CD4-positive, alpha-beta T cell (primary cell): ENCODE measurements at regions not wholly inside any gene's neighbourhood (a gene's known extent, or its start where the extent isn't known, plus 50 kb on each side); places are given as distances from the start of the nearest gene placed in this dataset.

Experiments
- ATAC-seq: fragments of 200-7000 bp; cut with Tn5 transposase; one replicate; pipeline ENCODE4 v1.10.0; 2022; ENCODE audit warnings: mild to moderate bottlenecking; ENCODE audit not compliant: poor library complexity
- CTCF ChIA-PET: fragments of 350-600 bp; sonication (Branson Sonifier 250); formaldehyde crosslinking; loops from one replicate; lab custom pipeline; 2021; ENCODE audit warnings: antibody characterized with exemption, inconsistent platforms; lab: Charles Lee
- POLR2A ChIA-PET: fragments of 350-600 bp; sonication (Branson Sonifier 250); formaldehyde crosslinking; loops from one replicate; lab custom pipeline; 2021; ENCODE audit warnings: antibody characterized with exemption, inconsistent platforms; lab: Charles Lee
- DNase-seq, 14 experiments: peaks; one replicate each; pipeline ENCODE4 v3.0.0-alpha.2; 2013 to 2020; ENCODE audit warnings: mixed read lengths in 2 of 14
- H3K27ac ChIP-seq, 2 donors: one replicate each; pipeline versions ENCODE4 v1.5.1 to v1.7.0; 2013; ENCODE audit warnings: low read length in 2 of 2, low read depth in 1 of 2, mild to moderate bottlenecking in 1 of 2
- H3K27me3 ChIP-seq, 2 experiments: 1 replicate in 1 of 2; 2 replicates in 1 of 2; pipeline versions ENCODE4 v1.6.1 to v1.7.0; 2013; ENCODE audit warnings: low read length in 2 of 2, control low read depth in 1 of 2, mild to moderate bottlenecking in 1 of 2, moderate library complexity in 1 of 2; ENCODE audit not compliant: insufficient read depth in 2 of 2, control insufficient read depth in 1 of 2
- H3K36me3 ChIP-seq: one replicate; pipeline ENCODE4 v1.6.1; 2013; ENCODE audit warnings: low read length, control low read depth; ENCODE audit not compliant: insufficient read depth
- H3K4me1 ChIP-seq: one replicate; pipeline ENCODE4 v1.6.1; 2013; ENCODE audit warnings: low read length, control low read depth; ENCODE audit not compliant: insufficient read depth
- H3K4me3 ChIP-seq: one replicate; pipeline ENCODE4 v1.5.1; 2013; ENCODE audit warnings: mild to moderate bottlenecking, low read length, moderate library complexity
- H3K9me3 ChIP-seq, 2 experiments: 1 replicate in 1 of 2; 2 replicates in 1 of 2; pipeline versions ENCODE4 v1.6.1 to v1.7.0; 2013; ENCODE audit warnings: low read length in 2 of 2, mild to moderate bottlenecking in 2 of 2, control low read depth in 1 of 2, moderate library complexity in 1 of 2; ENCODE audit not compliant: control insufficient read depth in 1 of 2, insufficient read depth in 1 of 2
- H3K27ac Mint-ChIP-seq: one replicate; pipeline ENCODE4 v1.8.0; 2020; ENCODE audit warnings: mixed read lengths
- H3K27me3 Mint-ChIP-seq: one replicate; pipeline ENCODE4 v1.8.0; 2021; ENCODE audit warnings: mixed read lengths
- H3K36me3 Mint-ChIP-seq: one replicate; pipeline ENCODE4 v1.8.0; 2021; ENCODE audit warnings: low read depth, mixed read lengths
- H3K4me1 Mint-ChIP-seq: one replicate; pipeline ENCODE4 v1.8.0; 2021; ENCODE audit warnings: low read depth, mixed read lengths
- H3K4me3 Mint-ChIP-seq: one replicate; pipeline ENCODE4 v1.8.0; 2020; ENCODE audit warnings: mild to moderate bottlenecking, mixed read lengths
- H3K9me3 Mint-ChIP-seq: one replicate; pipeline ENCODE4 v1.8.0; 2020; ENCODE audit warnings: mixed read lengths
- intact Hi-C, 2 experiments: fragments of 100-400 bp; cut with DNase I in 1 of 2; cut with micrococcal nuclease in 1 of 2; formaldehyde crosslinking; loops; one replicate each; pipeline versions ENCODE4 v1.15.1 to v1.9.0; 2023 to 2025; cut with DNase I, micrococcal nuclease
- TF ChIP-seq, protein P1 (sequence below): fragments of 200-600 bp; IDR thresholded peaks from one replicate; pipeline ENCODE4 v1.8.0; 2022; ENCODE audit warnings: antibody characterized with exemption, mild to moderate bottlenecking

DNA sequence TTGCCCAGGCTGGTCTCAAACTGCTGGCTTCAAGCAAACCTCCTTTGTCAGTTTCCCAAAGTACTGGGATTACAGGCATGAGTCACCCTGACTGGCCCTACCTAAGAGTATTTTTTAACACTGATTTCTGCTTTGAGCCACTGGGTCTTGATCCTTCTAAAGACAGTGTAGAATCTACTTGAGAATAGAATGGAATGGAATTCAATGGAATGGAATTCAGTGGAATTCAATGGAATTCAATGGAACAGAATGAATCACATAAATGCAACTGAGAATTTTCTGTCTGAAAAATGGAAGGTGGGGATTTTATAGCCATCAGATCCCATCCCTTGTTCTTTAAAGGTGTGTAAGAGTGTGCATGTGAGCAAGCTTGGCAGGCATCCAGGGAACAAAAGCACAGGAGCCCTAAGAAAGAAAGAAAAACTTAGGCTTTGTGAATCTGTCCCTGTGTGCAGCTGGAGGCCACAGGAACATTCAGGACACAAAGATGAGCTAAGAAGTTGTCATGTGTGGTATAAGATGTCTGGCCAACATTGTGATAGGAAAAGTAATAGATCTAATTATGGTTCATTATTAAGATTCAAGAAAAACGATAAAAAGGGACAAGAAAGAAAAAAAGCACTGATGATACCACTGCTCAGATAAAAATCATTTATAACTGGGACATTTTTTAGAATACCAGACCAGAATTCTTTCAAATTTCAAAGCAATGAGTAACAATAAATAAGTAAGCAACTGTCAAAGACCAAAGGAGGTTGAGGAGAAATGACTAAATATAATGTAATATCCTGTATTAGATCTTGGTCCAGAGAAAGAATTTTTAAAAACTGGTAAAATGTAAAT is 681.0 kb upstream of the GJE1 start:
- no peak overlapping the region for H3K4me3 Mint-ChIP-seq
- H3K9me3 Mint-ChIP-seq, result no peaks in the 10 kb centered on the region
- TF ChIP-seq, protein P1, sequence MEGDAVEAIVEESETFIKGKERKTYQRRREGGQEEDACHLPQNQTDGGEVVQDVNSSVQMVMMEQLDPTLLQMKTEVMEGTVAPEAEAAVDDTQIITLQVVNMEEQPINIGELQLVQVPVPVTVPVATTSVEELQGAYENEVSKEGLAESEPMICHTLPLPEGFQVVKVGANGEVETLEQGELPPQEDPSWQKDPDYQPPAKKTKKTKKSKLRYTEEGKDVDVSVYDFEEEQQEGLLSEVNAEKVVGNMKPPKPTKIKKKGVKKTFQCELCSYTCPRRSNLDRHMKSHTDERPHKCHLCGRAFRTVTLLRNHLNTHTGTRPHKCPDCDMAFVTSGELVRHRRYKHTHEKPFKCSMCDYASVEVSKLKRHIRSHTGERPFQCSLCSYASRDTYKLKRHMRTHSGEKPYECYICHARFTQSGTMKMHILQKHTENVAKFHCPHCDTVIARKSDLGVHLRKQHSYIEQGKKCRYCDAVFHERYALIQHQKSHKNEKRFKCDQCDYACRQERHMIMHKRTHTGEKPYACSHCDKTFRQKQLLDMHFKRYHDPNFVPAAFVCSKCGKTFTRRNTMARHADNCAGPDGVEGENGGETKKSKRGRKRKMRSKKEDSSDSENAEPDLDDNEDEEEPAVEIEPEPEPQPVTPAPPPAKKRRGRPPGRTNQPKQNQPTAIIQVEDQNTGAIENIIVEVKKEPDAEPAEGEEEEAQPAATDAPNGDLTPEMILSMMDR, result no peak
- Histone ChIP-seq H3K4me1 (no peaks in the 10 kb centered on the region), H3K9me3 (no peaks in the 10 kb centered on the region), H3K27me3 (no peaks in the 10 kb centered on the region), H3K36me3 (no peaks in the 10 kb centered on the region), H3K4me3 (no peak overlapping the region), H3K27ac (no peak overlapping the region)
- DNase-seq (no peak), ATAC-seq (no peak)
- no peak overlapping the region for H3K27ac Mint-ChIP-seq
- CTCF ChIA-PET, result no interaction called here
- POLR2A ChIA-PET, result interaction anchor here (1.3 kb wide), 1 partner anchor 31 kb away, joined by 3 read pairs; no protein-coding TSS in a partner anchor
- H3K36me3 Mint-ChIP-seq, result no peaks in the 10 kb centered on the region
- no peaks in the 10 kb centered on the region for H3K4me1 Mint-ChIP-seq
- intact Hi-C loops, result no loop called here
- no peaks in the 10 kb centered on the region for H3K27me3 Mint-ChIP-seq

DNA sequence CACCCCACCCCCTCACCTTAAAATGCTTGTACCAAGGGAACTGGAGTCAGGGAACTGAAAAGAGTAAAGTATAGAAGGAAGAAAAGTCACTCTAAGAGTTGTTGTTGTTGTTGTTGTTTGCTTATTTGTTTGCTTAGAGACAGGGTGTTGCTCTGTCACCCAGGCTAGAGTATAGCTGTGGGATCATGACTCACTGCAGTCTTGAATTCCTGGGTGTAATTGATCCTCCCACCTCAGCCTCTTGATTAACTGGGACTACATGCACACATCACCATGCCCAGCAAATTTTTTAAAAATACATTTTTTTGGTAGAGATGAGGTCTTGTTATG is 681.6 kb upstream of the GJE1 start:
- H3K36me3 ChIP-seq, result no peaks in the 10 kb centered on the region
- H3K9me3 ChIP-seq, result no peaks in the 10 kb centered on the region
- Mint-ChIP-seq H3K9me3 (no peaks in the 10 kb centered on the region), H3K4me3 (no peak overlapping the region), H3K36me3 (no peaks in the 10 kb centered on the region), H3K4me1 (no peaks in the 10 kb centered on the region), H3K27ac (no peak overlapping the region), H3K27me3 (no peaks in the 10 kb centered on the region)
- no peak overlapping the region for H3K4me3 ChIP-seq
- DNase-seq, result no peak
- H3K4me1 ChIP-seq, result no peaks in the 10 kb centered on the region
- CTCF ChIA-PET, result no interaction called here
- POLR2A ChIA-PET, result interaction anchor here (1.3 kb wide), 1 partner anchor 32 kb away, joined by 3 read pairs; no protein-coding TSS in a partner anchor
- TF ChIP-seq, protein P1, result no peak
- intact Hi-C loops, result no loop called here
- no peaks in the 10 kb centered on the region for H3K27me3 ChIP-seq
- no peak for ATAC-seq
- no peak overlapping the region for H3K27ac ChIP-seq

DNA sequence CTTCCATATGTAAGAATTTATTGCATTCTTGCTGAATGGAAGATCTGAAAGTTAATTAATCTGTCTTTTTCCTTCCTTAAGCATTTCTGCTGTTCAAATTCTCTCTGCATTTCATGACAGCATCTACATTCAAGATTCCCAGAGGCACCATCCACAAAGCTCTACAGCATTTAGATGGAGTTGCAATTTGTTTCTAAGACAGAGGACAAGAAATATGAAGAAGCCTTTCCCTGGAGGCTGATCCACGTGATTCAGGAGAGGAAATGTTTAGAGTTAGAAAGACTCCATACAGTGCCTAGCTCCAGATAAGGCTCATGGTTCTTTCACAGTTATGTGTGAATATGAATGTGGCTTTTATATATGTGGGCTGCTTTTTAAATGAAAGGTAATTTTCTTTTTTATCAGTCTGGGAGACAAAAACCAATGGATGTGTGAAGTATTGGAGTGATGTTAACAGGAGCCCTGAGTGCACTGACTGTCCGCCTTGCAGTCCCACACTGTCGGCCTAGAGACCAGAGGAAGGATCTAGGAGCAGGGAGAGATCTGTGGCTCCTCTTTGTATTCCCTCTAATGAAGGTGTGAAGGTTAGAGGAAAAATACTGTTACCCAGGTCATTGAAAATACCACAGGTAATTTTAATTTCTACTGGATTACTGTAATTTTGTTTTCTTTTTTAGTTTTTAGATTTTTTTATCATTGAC is 686.6 kb upstream of the GJE1 start:
- no peak overlapping the region for H3K27ac Mint-ChIP-seq
- H3K27me3 Mint-ChIP-seq, result no peaks in the 10 kb centered on the region
- Histone ChIP-seq H3K36me3 (no peaks in the 10 kb centered on the region), H3K4me3 (no peak overlapping the region), H3K27me3 (no peaks in the 10 kb centered on the region), H3K4me1 (no peaks in the 10 kb centered on the region), H3K9me3 (no peaks in the 10 kb centered on the region), H3K27ac (no peak overlapping the region)
- DNase-seq (no peak), ATAC-seq (no peak)
- intact Hi-C loops, result loop anchor here in 1 of 2 experiments (10.0 kb wide), 1 partner anchor 69 kb away; no protein-coding TSS in a partner anchor
- H3K4me1 Mint-ChIP-seq, result no peaks in the 10 kb centered on the region
- no peaks in the 10 kb centered on the region for H3K9me3 Mint-ChIP-seq
- CTCF ChIA-PET, result no interaction called here
- no peaks in the 10 kb centered on the region for H3K36me3 Mint-ChIP-seq
- TF ChIP-seq, protein P1, result no peak
- no peak overlapping the region for H3K4me3 Mint-ChIP-seq
- POLR2A ChIA-PET, result no interaction called here
